ENCODE measurements at regions not wholly inside any gene's neighbourhood (a gene's known extent, or its start where the extent isn't known, plus 50 kb on each side); places are given as distances from the start of the nearest gene placed in this dataset.

DNA sequence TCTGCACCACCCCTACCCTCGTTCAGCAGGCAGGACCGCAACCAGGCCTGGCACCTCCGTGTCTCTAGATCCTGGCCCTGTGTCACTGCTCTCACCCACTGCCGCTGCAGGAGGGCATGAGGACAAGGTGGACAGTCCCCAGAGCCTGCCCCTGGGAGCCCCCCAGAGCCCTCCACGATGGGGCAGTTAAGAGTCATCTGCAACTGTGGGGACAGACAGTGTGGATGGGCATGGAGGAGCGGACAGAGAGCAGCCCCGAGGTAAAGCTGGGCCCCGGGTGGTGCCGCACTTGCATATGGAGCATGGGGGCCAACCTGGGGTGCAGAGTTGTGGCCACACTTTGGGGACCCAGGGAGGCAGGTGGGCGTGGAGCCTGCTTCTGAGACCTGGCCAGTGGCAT is 905.1 kb upstream of the USP15 start:
- TF ChIP-seq EZH2phosphoT487 (conservative IDR thresholded peaks at IDR 0.05; ENCODE audit: low read length) = no peak
- TF ChIP-seq, protein P1, sequence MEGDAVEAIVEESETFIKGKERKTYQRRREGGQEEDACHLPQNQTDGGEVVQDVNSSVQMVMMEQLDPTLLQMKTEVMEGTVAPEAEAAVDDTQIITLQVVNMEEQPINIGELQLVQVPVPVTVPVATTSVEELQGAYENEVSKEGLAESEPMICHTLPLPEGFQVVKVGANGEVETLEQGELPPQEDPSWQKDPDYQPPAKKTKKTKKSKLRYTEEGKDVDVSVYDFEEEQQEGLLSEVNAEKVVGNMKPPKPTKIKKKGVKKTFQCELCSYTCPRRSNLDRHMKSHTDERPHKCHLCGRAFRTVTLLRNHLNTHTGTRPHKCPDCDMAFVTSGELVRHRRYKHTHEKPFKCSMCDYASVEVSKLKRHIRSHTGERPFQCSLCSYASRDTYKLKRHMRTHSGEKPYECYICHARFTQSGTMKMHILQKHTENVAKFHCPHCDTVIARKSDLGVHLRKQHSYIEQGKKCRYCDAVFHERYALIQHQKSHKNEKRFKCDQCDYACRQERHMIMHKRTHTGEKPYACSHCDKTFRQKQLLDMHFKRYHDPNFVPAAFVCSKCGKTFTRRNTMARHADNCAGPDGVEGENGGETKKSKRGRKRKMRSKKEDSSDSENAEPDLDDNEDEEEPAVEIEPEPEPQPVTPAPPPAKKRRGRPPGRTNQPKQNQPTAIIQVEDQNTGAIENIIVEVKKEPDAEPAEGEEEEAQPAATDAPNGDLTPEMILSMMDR (IDR thresholded peaks at IDR 0.05; ENCODE audit: insufficient read depth, low read length, poor library complexity, severe bottlenecking) = no peak
